ENCODE measurements at regions not wholly inside any gene's neighbourhood (a gene's known extent, or its start where the extent isn't known, plus 50 kb on each side); places are given as distances from the start of the nearest gene placed in this dataset.

- no peaks in the 10 kb centered on the region for H3K4me1 ChIP-seq (ENCODE audit: insufficient read depth, low read length, poor library complexity, severe bottlenecking)
- no peaks in the 10 kb centered on the region for H3K9me2 ChIP-seq (ENCODE audit: insufficient read depth, low read length)
- no peaks in the 10 kb centered on the region for H3K79me2 ChIP-seq (ENCODE audit: insufficient read depth, low read depth, low read length)
- no peak overlapping the region for H3K27ac ChIP-seq (ENCODE audit: low read depth, low read length, poor library complexity, severe bottlenecking)
- H3K4me2 ChIP-seq (ENCODE audit: low read length) = no peak overlapping the region
- intact Hi-C loops (cut with micrococcal nuclease; ENCODE audit: unreplicated experiment) = no loop called here
- no peaks in the 10 kb centered on the region for H4K20me1 ChIP-seq (ENCODE audit: insufficient read depth, low read length)
- POLR2A ChIA-PET = no interaction called here
- H3K4me3 ChIP-seq (ENCODE audit: low read depth, low read length, poor library complexity, severe bottlenecking) = no peak overlapping the region
- no peak overlapping the region for H2AFZ ChIP-seq (ENCODE audit: low read length)
- H3K36me3 ChIP-seq (ENCODE audit: insufficient read depth, low read length) = no peaks in the 10 kb centered on the region
- CTCF ChIA-PET (ENCODE audit: unreplicated experiment) = interaction anchor here (0.6 kb wide), 1 partner anchor 672 kb away, joined by 3 read pairs; no protein-coding TSS in a partner anchor
- 0 out of 2 replicates have a peak, but pooled peaks cover 4% of the 10 kb centered on the region for H3K9me3 ChIP-seq (ENCODE audit: low read length)
- TF ChIP-seq EZH2phosphoT487 (IDR thresholded peaks at IDR 0.05; ENCODE audit: borderline replicate concordance, low read depth, low read length) (no peak), CTCF (conservative IDR thresholded peaks at IDR 0.05; ENCODE audit: low read length) (no peak)
- no TSS peak for BruUV-seq (replicated peaks)
- DNase-seq (ENCODE audit: low spot score) = no peak
These were observed 703.9 kb upstream of the SEMA6D start for GRCh38 chr15:47013446-47013845.

GRCh38 chr15:47027322-47027946 lies 689.9 kb upstream of the SEMA6D start:
- Histone ChIP-seq H3K4me3 (ENCODE audit: low read depth, low read length, poor library complexity, severe bottlenecking) (no peak overlapping the region), H3K9me2 (ENCODE audit: insufficient read depth, low read length) (no peaks in the 10 kb centered on the region), H3K9me3 (ENCODE audit: low read length) (no peaks in the 10 kb centered on the region; the same call in 1 of the 2 replicates), H3K36me3 (ENCODE audit: insufficient read depth, low read length) (no peaks in the 10 kb centered on the region), H3K4me1 (ENCODE audit: insufficient read depth, low read length, poor library complexity, severe bottlenecking) (no peaks in the 10 kb centered on the region), H3K4me2 (ENCODE audit: low read length) (no peak overlapping the region), H4K20me1 (ENCODE audit: insufficient read depth, low read length) (no peaks in the 10 kb centered on the region), H3K79me2 (ENCODE audit: insufficient read depth, low read depth, low read length) (no peaks in the 10 kb centered on the region), H2AFZ (ENCODE audit: low read length) (no peak overlapping the region), H3K27ac (ENCODE audit: low read depth, low read length, poor library complexity, severe bottlenecking) (no peak overlapping the region)
- no peak for DNase-seq (ENCODE audit: low spot score)
- ChIA-PET CTCF (ENCODE audit: unreplicated experiment) (no interaction called here), POLR2A (interaction anchor here (0.7 to 0.8 kb wide), 2 partner anchors 14 to 23 kb away, joined by 3 to 4 read pairs; no protein-coding TSS in a partner anchor)
- BruUV-seq (replicated peaks) = no TSS peak
- intact Hi-C loops (cut with micrococcal nuclease; ENCODE audit: unreplicated experiment) = no loop called here
- TF ChIP-seq EZH2phosphoT487 (IDR thresholded peaks at IDR 0.05; ENCODE audit: borderline replicate concordance, low read depth, low read length) (no peak), CTCF (conservative IDR thresholded peaks at IDR 0.05; ENCODE audit: low read length) (peak; percentile 24; the same call in 1 of the 2 replicates)

All from OCI-LY7 (cell line).